HAP-1 (cell line): ENCODE measurements at regions not wholly inside any gene's neighbourhood (a gene's known extent, or its start where the extent isn't known, plus 50 kb on each side); places are given as distances from the start of the nearest gene placed in this dataset.
A peak's percentile ranks its signal among the peaks of the same experiment; 100 is the strongest.
"Not testable (repeated sequence)": the region's sequence is repeated elsewhere in the genome, so short reads cannot be mapped to it uniquely, and the experiment has no call there.

ENCODE experiments used
- DNase-seq, 2 experiments: peaks; one replicate each; pipeline ENCODE4 v3.0.0-alpha.2; 2016 to 2020; ENCODE audit warnings: low spot score in 2 of 2
- H3K27me3 ChIP-seq: fragments of 250-450 bp; sonication (Bioruptor Pico); 2 replicates; pipeline ENCODE4 v1.5.1; 2020; ENCODE audit warnings: low read depth, mild to moderate bottlenecking, moderate library complexity
- H3K36me3 ChIP-seq: fragments of 250-450 bp; sonication (Bioruptor Pico); replicated peaks from 2 replicates; pipeline ENCODE4 v1.5.1; 2020; ENCODE audit warnings: mild to moderate bottlenecking
- H3K4me1 ChIP-seq: fragments of 250-450 bp; sonication (Bioruptor Pico); 2 replicates; pipeline ENCODE4 v1.5.1; 2020; ENCODE audit warnings: mild to moderate bottlenecking
- H3K4me3 ChIP-seq: fragments of 250-450 bp; sonication (Bioruptor Pico); 2 replicates; pipeline ENCODE4 v1.5.1; 2020; ENCODE audit warnings: mild to moderate bottlenecking, moderate library complexity
- H3K9me3 ChIP-seq: fragments of 250-450 bp; sonication (Bioruptor Pico); 2 replicates; pipeline ENCODE4 v1.5.1; 2020; ENCODE audit warnings: mild to moderate bottlenecking, moderate library complexity
- in situ Hi-C: fragments of 300-500 bp; cut with MboI; formaldehyde crosslinking; loops from 3 replicates; pipeline ENCODE4 v1.14.3; 2020; ENCODE audit warnings: low sequenced_read_pairs, inconsistent platforms, mixed read lengths

DNA sequence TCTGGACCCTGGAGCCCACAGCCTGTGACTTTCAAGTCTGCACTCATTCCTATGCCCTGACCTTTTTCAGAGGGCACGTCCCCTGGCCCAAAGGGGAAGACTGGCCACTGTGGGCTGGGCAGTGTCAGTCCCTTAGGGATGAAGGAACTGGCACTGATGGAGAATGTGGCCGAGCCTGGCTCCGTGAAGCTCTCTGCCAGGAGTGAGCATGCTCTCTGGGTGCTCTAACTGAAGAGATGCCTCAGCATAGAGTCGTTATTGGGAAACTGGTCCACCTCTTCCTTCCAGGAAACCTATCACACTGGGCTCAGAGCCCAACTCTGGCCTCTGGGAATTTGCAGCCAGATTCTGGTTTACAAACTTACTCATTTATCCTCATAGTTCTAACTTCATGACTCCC is 87.3 kb upstream of the OSBPL11 start:
- H3K36me3 ChIP-seq, DNase-seq, H3K4me1 ChIP-seq, H3K4me3 ChIP-seq, H3K9me3 ChIP-seq, H3K27me3 ChIP-seq, in situ Hi-C loops: not testable (repeated sequence)

DNA sequence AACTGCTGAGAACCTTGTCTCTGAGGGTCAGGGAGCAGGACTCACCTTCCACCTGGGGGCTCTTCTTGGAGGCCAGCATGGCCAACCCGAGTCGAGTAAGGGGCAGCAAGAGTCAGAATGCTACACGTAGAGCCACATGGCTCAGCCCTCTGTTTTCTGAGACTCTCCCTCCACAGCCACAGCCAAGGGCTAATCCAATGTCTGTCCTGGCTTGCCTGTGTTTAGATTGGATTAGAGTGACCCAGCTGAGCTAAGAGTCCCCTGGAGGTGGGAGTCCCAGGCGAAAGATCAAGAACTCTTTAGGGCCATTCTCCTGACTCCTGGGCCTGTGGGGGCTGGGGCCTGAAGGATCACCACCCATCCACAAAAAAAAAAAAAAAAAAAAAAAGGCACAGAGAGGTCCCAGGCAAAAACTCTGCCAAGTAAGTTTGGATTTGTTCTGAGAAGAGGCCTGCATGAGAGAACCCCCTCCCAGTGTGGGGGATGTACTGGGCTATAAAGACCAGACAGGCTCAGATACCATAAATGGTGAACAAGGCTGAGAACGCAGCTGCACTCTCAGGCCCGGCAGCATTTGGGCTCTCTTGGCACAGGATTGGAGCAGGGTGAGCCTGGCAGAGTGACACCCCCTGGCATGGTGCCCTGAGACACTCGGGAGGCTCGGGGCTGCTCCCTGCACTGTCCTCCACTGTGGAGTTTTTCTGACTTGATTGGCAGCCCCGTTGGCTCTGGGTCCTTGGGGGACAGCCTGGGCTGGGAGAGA is 88.0 kb upstream of the OSBPL11 start:
- H3K4me3 ChIP-seq, result no peak overlapping the region
- DNase-seq, result no peak
- no peaks in the 10 kb centered on the region for H3K4me1 ChIP-seq
- no peaks in the 10 kb centered on the region for H3K9me3 ChIP-seq
- H3K27me3 ChIP-seq, result no peaks in the 10 kb centered on the region
- H3K36me3 ChIP-seq, result no peaks in the 10 kb centered on the region
- in situ Hi-C loops, result no loop called here

DNA sequence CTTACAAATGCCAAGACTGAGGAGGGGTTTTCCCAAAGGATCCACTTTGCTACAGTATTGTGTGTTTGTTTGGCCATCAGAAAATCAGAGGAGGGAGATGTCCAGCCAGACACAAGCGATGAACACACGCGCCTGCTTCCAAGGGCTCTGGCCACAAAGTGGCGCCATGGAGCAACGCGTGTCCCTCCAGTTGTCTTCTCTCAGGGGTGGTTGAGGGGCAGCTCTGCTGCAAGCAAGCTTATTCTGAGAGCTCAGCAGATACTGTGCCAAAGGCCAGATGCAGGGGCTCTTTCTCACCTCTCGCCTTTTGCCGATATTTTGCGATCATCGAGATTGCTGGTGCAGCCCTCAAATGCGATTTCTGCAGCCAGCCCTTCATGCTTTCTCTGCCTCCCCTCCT is 88.9 kb upstream of the OSBPL11 start:
- no peaks in the 10 kb centered on the region for H3K27me3 ChIP-seq
- in situ Hi-C loops, result no loop called here
- DNase-seq, result peak in 1 of 2 experiments; percentile 56
- H3K4me3 ChIP-seq, result no peak overlapping the region
- H3K9me3 ChIP-seq, result no peaks in the 10 kb centered on the region
- H3K4me1 ChIP-seq, result no peaks in the 10 kb centered on the region
- H3K36me3 ChIP-seq, result no peaks in the 10 kb centered on the region

DNA sequence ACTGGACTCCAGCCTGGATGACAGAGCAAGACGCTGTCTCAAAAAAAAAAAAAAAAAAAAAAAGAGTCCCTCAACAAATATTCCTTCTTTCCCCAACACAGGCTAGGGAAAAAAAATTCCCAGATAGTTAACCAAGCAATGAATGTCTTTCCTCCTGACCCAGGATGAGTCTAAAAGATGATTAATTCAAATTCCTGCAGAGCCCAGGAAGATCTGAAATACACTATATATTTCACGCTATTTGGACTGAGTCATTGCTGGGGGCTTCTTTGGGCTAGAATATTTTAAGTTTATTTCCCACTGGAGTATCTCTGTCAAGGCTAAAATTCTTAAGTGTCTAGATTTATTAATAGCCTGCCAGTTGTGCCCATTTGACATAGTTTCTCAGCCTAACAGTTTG is 90.4 kb upstream of the OSBPL11 start:
- H3K9me3 ChIP-seq, H3K4me3 ChIP-seq, H3K27me3 ChIP-seq, H3K36me3 ChIP-seq, in situ Hi-C loops, H3K4me1 ChIP-seq, DNase-seq: not testable (repeated sequence)

DNA sequence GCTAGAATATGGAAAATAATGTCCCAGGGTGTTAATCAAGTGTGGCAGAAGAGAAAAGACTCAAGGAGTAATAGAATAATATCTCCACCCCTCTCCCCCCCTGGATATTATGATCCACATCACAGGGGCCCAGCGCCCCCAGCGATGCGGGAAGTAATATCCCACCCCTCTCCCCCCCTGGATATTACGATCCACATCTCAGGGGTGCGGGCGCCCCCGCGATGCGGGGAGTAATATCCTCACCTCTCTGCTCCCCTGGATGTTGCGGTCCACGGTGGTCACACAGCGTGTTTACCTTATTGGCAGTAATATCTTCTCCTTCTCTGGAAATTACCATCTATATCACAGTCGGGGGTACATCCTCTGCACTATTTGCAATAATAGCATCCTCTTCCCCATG is 97.1 kb upstream of the OSBPL11 start:
- H3K4me1 ChIP-seq, result no peaks in the 10 kb centered on the region
- in situ Hi-C loops, result no loop called here

DNA sequence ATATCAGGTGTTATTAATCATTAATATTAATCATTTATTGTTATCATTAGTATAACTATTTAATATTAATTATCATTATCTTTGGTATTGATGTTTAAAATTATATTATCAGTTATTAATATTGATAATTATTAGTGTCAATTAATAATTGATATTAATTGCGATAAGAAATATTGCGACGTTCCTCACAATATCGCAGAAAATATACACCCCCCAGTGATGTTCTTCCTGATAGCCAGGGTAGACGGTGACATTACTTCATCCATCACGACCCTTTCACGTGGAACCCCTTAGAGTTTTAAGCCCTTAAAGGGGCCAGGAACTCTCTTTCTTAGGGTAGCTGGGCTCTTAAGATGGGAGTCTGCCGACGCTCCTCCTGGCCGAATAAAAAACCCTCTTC is 98.6 kb upstream of the OSBPL11 start:
- no peaks in the 10 kb centered on the region for H3K36me3 ChIP-seq
- no peak for DNase-seq
- in situ Hi-C loops, result no loop called here
- H3K4me3 ChIP-seq, result no peak overlapping the region
- no peaks in the 10 kb centered on the region for H3K4me1 ChIP-seq
- no peaks in the 10 kb centered on the region for H3K27me3 ChIP-seq
- no peaks in the 10 kb centered on the region; the same call in 1 of the 2 replicates for H3K9me3 ChIP-seq

More for the DNA sequence above, 97.1 kb upstream of the OSBPL11 start:
- no peak for DNase-seq
- Histone ChIP-seq H3K27me3 (no peaks in the 10 kb centered on the region), H3K4me3 (no peak overlapping the region), H3K9me3 (no peaks in the 10 kb centered on the region; the same call in 1 of the 2 replicates), H3K36me3 (no peaks in the 10 kb centered on the region)

DNA sequence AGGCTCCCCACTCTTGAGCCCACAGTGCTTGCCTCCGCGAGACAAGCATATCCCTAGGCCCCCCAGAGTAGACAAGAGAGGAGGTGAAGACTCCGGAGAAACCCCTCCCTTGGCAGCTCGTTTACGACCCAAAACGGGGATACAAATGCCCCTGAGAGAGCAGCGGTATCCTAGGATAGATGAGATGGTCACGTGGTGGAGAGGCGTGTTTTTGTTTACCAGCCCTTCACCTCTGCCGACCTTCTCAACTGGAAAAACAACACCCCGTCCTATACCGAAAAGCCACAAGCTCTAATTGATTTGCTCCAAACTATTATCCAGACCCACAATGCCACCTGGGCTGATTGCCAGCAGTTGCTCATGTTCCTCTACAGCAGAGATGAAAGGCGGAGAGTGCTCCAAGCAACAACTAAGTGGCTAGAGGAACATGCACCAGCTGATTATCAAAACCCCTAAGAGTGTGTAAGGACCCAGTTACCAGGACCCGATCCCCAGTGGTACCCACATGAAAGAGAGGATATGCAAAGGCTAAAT is 99.5 kb upstream of the OSBPL11 start:
- H3K36me3 ChIP-seq, result no peaks in the 10 kb centered on the region
- DNase-seq, result no peak
- H3K4me3 ChIP-seq, result no peak overlapping the region
- no peaks in the 10 kb centered on the region for H3K27me3 ChIP-seq
- no peaks in the 10 kb centered on the region; the same call in 1 of the 2 replicates for H3K9me3 ChIP-seq
- no peaks in the 10 kb centered on the region for H3K4me1 ChIP-seq
- in situ Hi-C loops, result no loop called here

DNA sequence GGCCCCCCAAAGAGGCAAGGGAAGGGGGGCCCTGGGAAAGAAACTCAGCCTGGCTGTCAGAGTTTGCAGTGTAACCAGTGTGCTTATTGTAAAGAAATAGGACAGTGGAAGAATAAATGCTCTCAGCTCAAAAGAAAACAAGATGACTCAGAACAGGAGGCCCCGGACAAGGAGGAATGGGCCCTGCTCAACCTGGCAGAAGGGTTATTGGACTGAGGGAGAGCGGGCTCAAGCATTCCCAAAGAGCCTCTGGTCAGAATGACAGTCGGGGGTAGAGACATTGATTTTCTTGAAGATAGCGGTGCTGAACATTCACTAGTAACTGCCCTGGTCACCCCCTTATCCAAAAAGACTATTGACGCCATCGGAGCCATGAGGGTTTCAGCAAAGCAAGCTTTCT is 100.4 kb upstream of the OSBPL11 start:
- H3K4me1 ChIP-seq, result no peaks in the 10 kb centered on the region
- no peak overlapping the region for H3K4me3 ChIP-seq
- no peaks in the 10 kb centered on the region for H3K27me3 ChIP-seq
- H3K9me3 ChIP-seq, result no peaks in the 10 kb centered on the region; the same call in 1 of the 2 replicates
- no peaks in the 10 kb centered on the region for H3K36me3 ChIP-seq
- in situ Hi-C loops, result no loop called here
- DNase-seq, result no peak

DNA sequence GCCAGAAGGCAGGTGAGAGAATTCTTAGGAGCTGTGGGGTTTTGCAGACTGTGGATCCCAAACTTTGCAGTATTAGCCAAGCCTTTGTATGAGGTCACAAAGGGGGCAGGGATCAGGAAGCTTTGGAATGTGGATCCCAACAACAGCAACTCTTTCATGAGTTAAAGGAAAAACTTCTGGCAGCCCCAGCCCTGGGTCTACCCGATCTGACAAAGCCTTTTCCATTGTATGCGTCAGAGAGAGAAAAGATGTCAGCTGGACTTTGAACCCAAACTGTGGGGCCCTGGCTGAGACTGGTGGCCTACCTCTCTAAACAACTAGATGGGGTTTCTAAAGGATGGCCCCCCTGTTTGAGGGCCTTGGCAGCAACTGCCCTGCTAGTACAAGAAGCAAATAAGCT is 101.8 kb upstream of the OSBPL11 start:
- H3K36me3 ChIP-seq, DNase-seq, in situ Hi-C loops: not testable (repeated sequence)

DNA sequence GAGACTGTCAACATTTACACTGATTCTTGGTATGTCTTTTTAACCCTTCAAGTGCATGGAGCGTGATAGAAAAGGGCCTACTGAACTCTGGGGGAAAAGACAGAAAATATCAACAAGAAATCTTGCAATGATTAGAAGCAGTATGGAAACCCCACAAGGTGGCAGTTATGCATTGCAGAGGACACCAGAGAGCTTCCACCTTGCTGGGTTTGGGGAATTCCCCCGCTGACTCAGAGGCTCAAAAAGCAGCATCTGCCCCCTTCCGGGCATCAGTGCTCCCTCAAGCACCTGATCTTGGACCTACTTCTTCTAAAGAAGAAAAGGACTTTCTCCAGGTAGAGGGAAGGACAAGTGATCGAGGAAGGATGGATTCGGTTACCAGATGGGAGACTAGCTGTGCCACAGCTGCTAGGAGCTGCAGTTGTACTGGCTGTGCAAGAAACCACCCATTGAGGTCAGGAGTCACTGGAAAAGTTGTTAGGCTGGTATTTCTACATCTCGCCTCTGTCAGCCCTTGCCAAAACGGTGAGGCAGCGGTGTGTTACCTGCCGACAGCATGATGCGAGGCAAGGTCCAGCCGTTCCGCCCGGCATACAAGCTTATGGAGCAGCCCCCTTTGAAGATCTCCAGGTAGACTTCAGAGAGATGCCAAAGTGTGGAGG is 102.8 kb upstream of the OSBPL11 start:
- H3K27me3 ChIP-seq, H3K9me3 ChIP-seq, H3K4me1 ChIP-seq, H3K36me3 ChIP-seq, H3K4me3 ChIP-seq, DNase-seq, in situ Hi-C loops: not testable (repeated sequence)

More for the DNA sequence above, 101.8 kb upstream of the OSBPL11 start:
- not testable (repeated sequence) for H3K27me3 ChIP-seq, H3K4me1 ChIP-seq, H3K9me3 ChIP-seq, H3K4me3 ChIP-seq

DNA sequence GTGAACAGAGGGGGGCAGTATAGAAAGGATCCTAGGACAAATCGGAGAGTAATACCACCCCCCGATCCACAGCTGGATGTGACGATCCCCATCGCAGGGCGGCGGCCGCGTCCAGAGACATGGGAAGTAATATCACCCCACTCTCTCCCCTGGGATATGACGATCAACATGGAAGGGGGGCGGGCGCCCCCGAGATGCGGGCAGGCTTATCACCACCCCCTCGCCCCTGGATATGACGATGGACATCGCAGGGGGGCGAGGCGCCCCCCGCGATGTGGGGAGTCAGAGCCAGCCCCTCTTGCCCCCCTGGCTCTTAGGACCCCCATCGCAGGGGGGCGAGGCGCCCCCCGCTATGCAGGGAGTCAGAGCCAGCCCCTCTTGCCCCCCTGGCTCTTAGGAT is 120.4 kb upstream of the OSBPL11 start:
- Histone ChIP-seq H3K36me3 (no peaks in the 10 kb centered on the region), H3K9me3 (no peaks in the 10 kb centered on the region), H3K4me1 (no peaks in the 10 kb centered on the region), H3K4me3 (no peak overlapping the region), H3K27me3 (no peaks in the 10 kb centered on the region)
- in situ Hi-C loops, result no loop called here
- DNase-seq, result no peak

DNA sequence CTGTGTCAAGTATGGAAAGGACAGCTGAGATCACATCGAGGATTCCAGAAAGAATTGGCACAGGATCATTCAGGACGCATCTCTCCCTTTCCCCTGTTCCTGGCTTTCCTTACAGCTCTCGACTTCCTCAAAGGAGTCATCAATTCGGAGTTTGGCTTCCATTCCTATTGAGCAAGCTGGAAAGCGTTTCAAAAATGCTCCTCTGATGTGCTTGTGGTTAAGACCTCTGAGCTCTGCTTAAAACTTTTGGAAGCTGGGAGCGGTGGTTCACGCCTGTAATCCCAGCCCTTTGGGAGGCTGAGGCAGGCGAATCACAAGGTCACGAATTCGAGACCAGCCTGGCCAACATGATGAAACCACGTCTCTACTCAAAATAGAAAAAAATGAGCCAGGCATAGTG is 136.9 kb upstream of the OSBPL11 start:
- DNase-seq, H3K36me3 ChIP-seq, H3K9me3 ChIP-seq, H3K4me3 ChIP-seq, in situ Hi-C loops, H3K4me1 ChIP-seq, H3K27me3 ChIP-seq: not testable (repeated sequence)

DNA sequence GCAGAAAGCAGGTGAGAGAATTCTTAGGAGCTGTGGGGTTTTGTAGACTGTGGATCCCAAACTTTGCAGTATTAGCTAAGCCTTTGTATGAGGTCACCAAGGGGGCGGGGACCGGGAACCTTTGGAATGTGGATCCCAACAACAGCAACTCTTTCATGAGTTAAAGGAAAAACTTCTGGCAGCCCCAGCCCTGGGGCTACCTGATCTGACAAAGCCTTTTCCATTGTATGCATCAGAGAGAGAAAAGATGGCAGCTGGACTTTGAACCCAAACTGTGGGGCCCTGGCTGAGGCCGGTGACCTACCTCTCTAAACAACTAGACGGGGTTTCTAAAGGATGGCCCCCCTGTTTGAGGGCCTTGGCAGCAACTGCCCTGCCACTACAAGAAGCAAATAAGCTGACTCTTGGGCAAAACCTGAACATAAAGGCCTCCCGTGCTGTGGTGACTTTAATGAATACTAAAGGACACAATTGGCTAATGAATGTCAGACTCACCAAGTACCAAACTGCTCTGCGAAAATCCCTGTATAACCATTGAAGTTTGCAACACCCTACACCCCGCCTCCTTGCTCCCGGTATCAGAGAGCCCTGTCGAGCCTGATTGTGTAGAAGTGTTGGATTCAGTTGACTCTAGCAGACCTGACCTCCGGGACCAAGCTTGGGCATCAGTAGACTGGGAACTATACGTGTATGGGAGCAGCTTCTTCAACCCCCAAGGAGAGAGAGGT is 146.9 kb upstream of the OSBPL11 start:
- H3K27me3 ChIP-seq, H3K36me3 ChIP-seq, H3K4me1 ChIP-seq, H3K4me3 ChIP-seq, H3K9me3 ChIP-seq, in situ Hi-C loops: not testable (repeated sequence)
- DNase-seq, result peak in 1 of 2 experiments; percentile 23

DNA sequence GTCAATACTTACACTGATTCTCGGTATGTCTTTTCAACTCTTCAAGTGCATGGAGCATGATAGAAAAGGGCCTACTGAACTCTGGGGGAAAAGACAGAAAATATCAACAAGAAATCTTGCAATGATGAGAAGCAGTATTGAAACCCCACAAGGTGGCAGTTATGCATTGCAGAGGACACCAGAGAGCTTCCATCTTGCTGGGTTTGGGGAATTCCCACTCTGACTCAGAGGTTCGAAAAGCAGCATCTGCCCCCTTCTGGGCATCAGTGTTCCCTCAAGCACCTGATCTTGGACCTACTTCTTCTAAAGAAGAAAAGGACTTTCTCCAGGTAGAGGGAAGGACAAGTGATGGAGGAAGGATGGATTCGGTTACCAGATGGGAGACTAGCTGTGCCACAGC is 147.5 kb upstream of the OSBPL11 start:
- H3K36me3 ChIP-seq, H3K4me3 ChIP-seq, H3K9me3 ChIP-seq, in situ Hi-C loops, H3K27me3 ChIP-seq, H3K4me1 ChIP-seq, DNase-seq: not testable (repeated sequence)
